CD4-positive, alpha-beta T cell treated with Interferon alpha-2 for 1 hour (primary cell): ENCODE measurements at regions not wholly inside any gene's neighbourhood (a gene's known extent, or its start where the extent isn't known, plus 50 kb on each side); places are given as distances from the start of the nearest gene placed in this dataset.
"Not testable (repeated sequence)": the region's sequence is repeated elsewhere in the genome, so short reads cannot be mapped to it uniquely, and the experiment has no call there.

Experiments
- DNase-seq, 2 donors: peaks; one replicate each; pipeline ENCODE4 v3.0.0-alpha.2; 2020 to 2022

- no peak for DNase-seq
These were observed 137.7 kb upstream of the SMYD2 start for GRCh38 chr1:214143006-214143992.

- not testable (repeated sequence) for DNase-seq
These were observed 136.4 kb upstream of the SMYD2 start for GRCh38 chr1:214144521-214144920.

GRCh38 chr1:214146523-214146922 lies 134.4 kb upstream of the SMYD2 start:
- no peak for DNase-seq

- no peak for DNase-seq
These were observed 126.2 kb upstream of the SMYD2 start for GRCh38 chr1:214154596-214155292.

GRCh38 chr1:214155987-214156625 lies 124.9 kb upstream of the SMYD2 start:
- DNase-seq, result no peak

GRCh38 chr1:214164173-214164572 lies 116.8 kb upstream of the SMYD2 start:
- no peak for DNase-seq

- DNase-seq, result no peak
These were observed 115.0 kb upstream of the SMYD2 start for GRCh38 chr1:214165850-214166374.

- no peak for DNase-seq
These were observed 106.3 kb upstream of the SMYD2 start for GRCh38 chr1:214174508-214175199.

GRCh38 chr1:214178102-214178501 lies 102.9 kb upstream of the SMYD2 start:
- DNase-seq, result no peak

GRCh38 chr1:214184992-214185391 lies 96.0 kb upstream of the SMYD2 start:
- DNase-seq, result no peak

- DNase-seq, result no peak
These were observed 94.7 kb upstream of the SMYD2 start for GRCh38 chr1:214186103-214186824.

GRCh38 chr1:214187121-214187900 lies 93.6 kb upstream of the SMYD2 start:
- no peak for DNase-seq

- no peak for DNase-seq
These were observed 93.0 kb upstream of the SMYD2 start for GRCh38 chr1:214187933-214188332.

GRCh38 chr1:214188835-214189234 lies 92.1 kb upstream of the SMYD2 start:
- no peak for DNase-seq

GRCh38 chr1:214192825-214193643 lies 87.9 kb upstream of the SMYD2 start:
- DNase-seq, result no peak

- no peak for DNase-seq
These were observed 87.3 kb upstream of the SMYD2 start for GRCh38 chr1:214193691-214194090.

- DNase-seq, result no peak
These were observed 82.4 kb upstream of the SMYD2 start for GRCh38 chr1:214198571-214198970.

- DNase-seq, result no peak
These were observed 81.4 kb upstream of the SMYD2 start for GRCh38 chr1:214199585-214199984.

GRCh38 chr1:214202992-214203391 lies 78.0 kb upstream of the SMYD2 start:
- DNase-seq, result no peak

- no peak for DNase-seq
These were observed 75.9 kb upstream of the SMYD2 start for GRCh38 chr1:214205053-214205452.
